ENCODE measurements at regions not wholly inside any gene's neighbourhood (a gene's known extent, or its start where the extent isn't known, plus 50 kb on each side); places are given as distances from the start of the nearest gene placed in this dataset.
"Not testable (repeated sequence)": the region's sequence is repeated elsewhere in the genome, so short reads cannot be mapped to it uniquely, and the experiment has no call there.

DNA sequence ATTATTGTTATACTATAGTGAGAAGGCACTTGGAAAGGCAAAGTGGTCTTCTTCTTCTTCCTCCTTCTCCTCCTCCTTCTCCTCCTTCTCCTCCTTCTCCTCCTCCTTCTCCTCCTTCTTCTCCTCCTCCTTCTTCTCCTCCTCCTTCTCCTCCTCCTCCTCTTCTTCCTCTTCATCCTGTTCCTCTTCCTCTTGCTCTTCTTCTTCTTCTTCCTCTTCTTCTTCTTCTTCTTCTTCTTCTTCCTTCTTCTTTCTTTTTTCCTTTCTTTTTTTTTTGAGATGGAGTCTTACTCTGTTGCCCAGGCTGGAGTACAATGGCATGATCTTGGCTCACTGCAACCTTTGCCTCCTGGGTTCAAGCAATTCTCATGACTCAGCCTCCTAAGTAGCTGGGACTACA is 225.4 kb downstream of the TTC6 start:
- not testable (repeated sequence) for TF ChIP-seq EZH2phosphoT487 (IDR thresholded peaks at IDR 0.05; ENCODE audit: borderline replicate concordance); CTCF (conservative IDR thresholded peaks at IDR 0.05; ENCODE audit: low read length)

Measured in Loucy (cell line).